ENCODE measurements at regions not wholly inside any gene's neighbourhood (a gene's known extent, or its start where the extent isn't known, plus 50 kb on each side); places are given as distances from the start of the nearest gene placed in this dataset.
"Not testable (repeated sequence)": the region's sequence is repeated elsewhere in the genome, so short reads cannot be mapped to it uniquely, and the experiment has no call there.

DNA sequence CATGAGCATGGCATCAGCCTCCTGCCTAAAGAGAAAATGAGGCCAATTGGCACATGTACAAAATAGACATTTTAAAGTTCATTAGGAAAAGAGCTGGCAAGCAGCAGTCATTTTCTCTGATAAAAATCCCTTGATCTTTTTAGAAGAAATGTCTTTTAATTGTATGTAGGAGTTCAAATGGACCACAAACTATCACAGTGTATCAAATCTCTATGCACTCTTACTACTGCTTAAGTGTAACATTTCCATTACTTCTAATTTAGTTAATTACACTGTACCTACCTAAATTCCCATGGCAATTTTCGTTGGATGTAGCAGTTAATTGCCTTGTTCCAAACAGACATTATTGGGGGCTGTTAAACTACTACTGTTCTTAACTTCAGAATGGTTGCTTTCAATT is 233.7 kb upstream of the TECRL start:
- H3K4me1 ChIP-seq (ENCODE audit: insufficient read depth) = no peaks in the 10 kb centered on the region
- TF ChIP-seq EZH2 (IDR thresholded peaks at IDR 0.05; ENCODE audit: low read depth, unreplicated experiment) = no peak
- no peak for TF ChIP-seq JUNB (IDR thresholded peaks at IDR 0.05; ENCODE audit: unreplicated experiment)
- no peak for TF ChIP-seq ZNF331 (CRISPR knock-in tag; IDR thresholded peaks at IDR 0.05; ENCODE audit: low read depth)
- TF ChIP-seq, protein P1, sequence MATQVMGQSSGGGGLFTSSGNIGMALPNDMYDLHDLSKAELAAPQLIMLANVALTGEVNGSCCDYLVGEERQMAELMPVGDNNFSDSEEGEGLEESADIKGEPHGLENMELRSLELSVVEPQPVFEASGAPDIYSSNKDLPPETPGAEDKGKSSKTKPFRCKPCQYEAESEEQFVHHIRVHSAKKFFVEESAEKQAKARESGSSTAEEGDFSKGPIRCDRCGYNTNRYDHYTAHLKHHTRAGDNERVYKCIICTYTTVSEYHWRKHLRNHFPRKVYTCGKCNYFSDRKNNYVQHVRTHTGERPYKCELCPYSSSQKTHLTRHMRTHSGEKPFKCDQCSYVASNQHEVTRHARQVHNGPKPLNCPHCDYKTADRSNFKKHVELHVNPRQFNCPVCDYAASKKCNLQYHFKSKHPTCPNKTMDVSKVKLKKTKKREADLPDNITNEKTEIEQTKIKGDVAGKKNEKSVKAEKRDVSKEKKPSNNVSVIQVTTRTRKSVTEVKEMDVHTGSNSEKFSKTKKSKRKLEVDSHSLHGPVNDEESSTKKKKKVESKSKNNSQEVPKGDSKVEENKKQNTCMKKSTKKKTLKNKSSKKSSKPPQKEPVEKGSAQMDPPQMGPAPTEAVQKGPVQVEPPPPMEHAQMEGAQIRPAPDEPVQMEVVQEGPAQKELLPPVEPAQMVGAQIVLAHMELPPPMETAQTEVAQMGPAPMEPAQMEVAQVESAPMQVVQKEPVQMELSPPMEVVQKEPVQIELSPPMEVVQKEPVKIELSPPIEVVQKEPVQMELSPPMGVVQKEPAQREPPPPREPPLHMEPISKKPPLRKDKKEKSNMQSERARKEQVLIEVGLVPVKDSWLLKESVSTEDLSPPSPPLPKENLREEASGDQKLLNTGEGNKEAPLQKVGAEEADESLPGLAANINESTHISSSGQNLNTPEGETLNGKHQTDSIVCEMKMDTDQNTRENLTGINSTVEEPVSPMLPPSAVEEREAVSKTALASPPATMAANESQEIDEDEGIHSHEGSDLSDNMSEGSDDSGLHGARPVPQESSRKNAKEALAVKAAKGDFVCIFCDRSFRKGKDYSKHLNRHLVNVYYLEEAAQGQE (IDR thresholded peaks at IDR 0.05; ENCODE audit: unreplicated experiment) = no peak

GRCh38 chr4:64640402-64640801 is 231.2 kb upstream of the TECRL start:
- H3K4me3 ChIP-seq; H4K20me1 ChIP-seq (replicated peaks; ENCODE audit: insufficient read depth); H3F3A ChIP-seq (replicated peaks; ENCODE audit: low read depth); H3K9me2 ChIP-seq (ENCODE audit: insufficient read depth); H3K4me1 ChIP-seq (ENCODE audit: insufficient read depth); DNase-seq (ENCODE audit: low spot score); H3K36me3 Mint-ChIP-seq (ENCODE audit: low read depth); H3K36me3 ChIP-seq (ENCODE audit: insufficient read depth); H3K4me2 ChIP-seq; H3K27ac Mint-ChIP-seq; H3K27me3 Mint-ChIP-seq (ENCODE audit: insufficient read depth, low read depth, poor library complexity); H3K4me1 Mint-ChIP-seq; ATAC-seq; H3K27ac ChIP-seq (ENCODE audit: low read depth); H3K79me2 ChIP-seq (replicated peaks; ENCODE audit: insufficient read depth); H2AFZ ChIP-seq; H3K4me3 Mint-ChIP-seq; H3K9me3 Mint-ChIP-seq; H3K27me3 ChIP-seq (ENCODE audit: insufficient read depth): not testable (repeated sequence)

More for the DNA sequence above, 233.7 kb upstream of the TECRL start:
- no peaks in the 10 kb centered on the region for H3K27me3 Mint-ChIP-seq (ENCODE audit: insufficient read depth, low read depth, poor library complexity)
- ATAC-seq (no peak), DNase-seq (ENCODE audit: low spot score) (no peak)
- no peak overlapping the region for H3K27ac ChIP-seq (ENCODE audit: low read depth)
- H3K36me3 Mint-ChIP-seq (ENCODE audit: low read depth) = no peaks in the 10 kb centered on the region
- H4K20me1 ChIP-seq (replicated peaks; ENCODE audit: insufficient read depth) = no peaks in the 10 kb centered on the region
- H3K27ac Mint-ChIP-seq = no peak overlapping the region
- no peaks in the 10 kb centered on the region for H3K4me1 Mint-ChIP-seq
- H3K9me3 Mint-ChIP-seq = no peaks in the 10 kb centered on the region; the same call in 2 of the 3 replicates
- H3K4me2 ChIP-seq = no peak overlapping the region
- no peaks in the 10 kb centered on the region for H3K79me2 ChIP-seq (replicated peaks; ENCODE audit: insufficient read depth)
- no peaks in the 10 kb centered on the region for H3F3A ChIP-seq (replicated peaks; ENCODE audit: low read depth)
- no peak overlapping the region for H3K4me3 Mint-ChIP-seq
- H3K36me3 ChIP-seq (ENCODE audit: insufficient read depth) = no peaks in the 10 kb centered on the region
- no peaks in the 10 kb centered on the region for H3K27me3 ChIP-seq (ENCODE audit: insufficient read depth)
- H3K9me2 ChIP-seq (ENCODE audit: insufficient read depth) = no peaks in the 10 kb centered on the region
- no peak overlapping the region for H2AFZ ChIP-seq
- H3K4me3 ChIP-seq = no peak overlapping the region

DNA sequence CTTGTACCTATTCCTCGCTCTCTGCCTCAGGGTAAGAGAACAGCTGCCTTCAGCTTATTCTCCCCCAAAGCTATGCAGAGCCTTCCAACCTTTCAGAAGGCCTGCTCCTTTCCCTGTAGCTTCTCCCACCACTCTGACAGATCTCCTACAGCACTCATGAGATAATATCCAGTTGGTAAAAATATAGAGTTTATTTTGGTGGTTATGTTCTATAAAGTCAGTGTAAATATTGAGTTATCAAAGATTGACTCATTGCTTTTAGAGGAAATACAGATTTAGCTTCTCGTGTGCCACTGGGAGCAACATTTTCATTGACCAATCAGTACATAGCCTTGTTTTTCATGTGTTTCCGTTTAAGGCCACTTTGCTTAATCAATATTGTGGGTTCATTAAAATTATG is 216.2 kb upstream of the TECRL start:
- no peak for DNase-seq (ENCODE audit: low spot score)
- Histone ChIP-seq H3K79me2 (replicated peaks; ENCODE audit: insufficient read depth) (no peaks in the 10 kb centered on the region), H3K9me2 (ENCODE audit: insufficient read depth) (no peaks in the 10 kb centered on the region; the same call in 1 of the 2 replicates), H3F3A (replicated peaks; ENCODE audit: low read depth) (no peaks in the 10 kb centered on the region), H3K27me3 (ENCODE audit: insufficient read depth) (no peaks in the 10 kb centered on the region), H3K4me2 (no peak overlapping the region), H3K4me1 (ENCODE audit: insufficient read depth) (no peaks in the 10 kb centered on the region; the same call in 1 of the 2 replicates), H2AFZ (no peak overlapping the region), H3K27ac (ENCODE audit: low read depth) (no peak overlapping the region), H3K4me3 (no peak overlapping the region), H3K36me3 (ENCODE audit: insufficient read depth) (no peaks in the 10 kb centered on the region), H4K20me1 (replicated peaks; ENCODE audit: insufficient read depth) (no peaks in the 10 kb centered on the region)
- Mint-ChIP-seq H3K27me3 (ENCODE audit: insufficient read depth, low read depth, poor library complexity) (peaks cover 2% of the 10 kb centered on the region), H3K36me3 (ENCODE audit: low read depth) (peaks cover 22% of the 10 kb centered on the region), H3K9me3 (peaks cover 13% of the 10 kb centered on the region; the same call in 2 of the 3 replicates), H3K4me1 (peaks cover 2% of the 10 kb centered on the region; the same call in 1 of the 3 replicates), H3K27ac (no peak overlapping the region), H3K4me3 (no peak overlapping the region)
- ATAC-seq = no peak
- TF ChIP-seq POLR2AphosphoS5 (IDR thresholded peaks at IDR 0.05; ENCODE audit: low read depth) = no peak
- no peak for TF ChIP-seq JUNB (IDR thresholded peaks at IDR 0.05; ENCODE audit: unreplicated experiment)
- no peak for TF ChIP-seq ZNF331 (CRISPR knock-in tag; IDR thresholded peaks at IDR 0.05; ENCODE audit: low read depth)
- no peak for TF ChIP-seq EZH2phosphoT487 (IDR thresholded peaks at IDR 0.05; ENCODE audit: unreplicated experiment)
- no peak for TF ChIP-seq ETS1 (IDR thresholded peaks at IDR 0.05)
- TF ChIP-seq STAT1 (IDR thresholded peaks at IDR 0.05; ENCODE audit: unreplicated experiment) = no peak
- TF ChIP-seq, protein P2, sequence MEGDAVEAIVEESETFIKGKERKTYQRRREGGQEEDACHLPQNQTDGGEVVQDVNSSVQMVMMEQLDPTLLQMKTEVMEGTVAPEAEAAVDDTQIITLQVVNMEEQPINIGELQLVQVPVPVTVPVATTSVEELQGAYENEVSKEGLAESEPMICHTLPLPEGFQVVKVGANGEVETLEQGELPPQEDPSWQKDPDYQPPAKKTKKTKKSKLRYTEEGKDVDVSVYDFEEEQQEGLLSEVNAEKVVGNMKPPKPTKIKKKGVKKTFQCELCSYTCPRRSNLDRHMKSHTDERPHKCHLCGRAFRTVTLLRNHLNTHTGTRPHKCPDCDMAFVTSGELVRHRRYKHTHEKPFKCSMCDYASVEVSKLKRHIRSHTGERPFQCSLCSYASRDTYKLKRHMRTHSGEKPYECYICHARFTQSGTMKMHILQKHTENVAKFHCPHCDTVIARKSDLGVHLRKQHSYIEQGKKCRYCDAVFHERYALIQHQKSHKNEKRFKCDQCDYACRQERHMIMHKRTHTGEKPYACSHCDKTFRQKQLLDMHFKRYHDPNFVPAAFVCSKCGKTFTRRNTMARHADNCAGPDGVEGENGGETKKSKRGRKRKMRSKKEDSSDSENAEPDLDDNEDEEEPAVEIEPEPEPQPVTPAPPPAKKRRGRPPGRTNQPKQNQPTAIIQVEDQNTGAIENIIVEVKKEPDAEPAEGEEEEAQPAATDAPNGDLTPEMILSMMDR (conservative IDR thresholded peaks at IDR 0.05; ENCODE audit: low read depth in 2 of 2) = no peak
- TF ChIP-seq CREB1 (CRISPR knock-in tag; IDR thresholded peaks at IDR 0.05; ENCODE audit: low read depth) = no peak
- TF ChIP-seq, protein P1 (IDR thresholded peaks at IDR 0.05; ENCODE audit: unreplicated experiment) = no peak

Data from GM23338 (cell line).